Globus pallidus (tissue), 1 donor: ENCODE measurements at regions not wholly inside any gene's neighbourhood (a gene's known extent, or its start where the extent isn't known, plus 50 kb on each side); places are given as distances from the start of the nearest gene placed in this dataset.

Experiments used
- DNase-seq: peaks from one replicate; pipeline ENCODE4 v3.0.0-alpha.2; 2015; ENCODE audit warnings: low spot score

DNA sequence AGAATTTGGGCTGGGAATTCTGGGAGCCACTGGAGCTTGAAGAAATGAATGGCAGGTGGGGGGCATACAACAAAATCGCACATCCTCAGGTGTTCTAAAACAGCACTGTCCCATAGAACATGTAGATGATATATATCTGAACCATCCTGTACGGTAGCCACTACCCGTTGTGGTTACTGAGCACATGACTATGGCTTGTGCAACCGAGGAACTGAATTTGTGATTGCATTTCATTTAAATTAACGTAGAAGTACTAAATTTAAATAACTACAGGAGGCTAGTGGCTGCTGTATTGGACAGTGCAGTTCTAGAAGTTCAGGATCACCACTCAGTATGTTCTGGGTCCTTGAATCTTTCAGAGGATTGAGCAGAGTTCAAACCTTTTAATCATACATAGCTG lies 172.4 kb downstream of the PHETA1 start:
- no peak for DNase-seq

DNA sequence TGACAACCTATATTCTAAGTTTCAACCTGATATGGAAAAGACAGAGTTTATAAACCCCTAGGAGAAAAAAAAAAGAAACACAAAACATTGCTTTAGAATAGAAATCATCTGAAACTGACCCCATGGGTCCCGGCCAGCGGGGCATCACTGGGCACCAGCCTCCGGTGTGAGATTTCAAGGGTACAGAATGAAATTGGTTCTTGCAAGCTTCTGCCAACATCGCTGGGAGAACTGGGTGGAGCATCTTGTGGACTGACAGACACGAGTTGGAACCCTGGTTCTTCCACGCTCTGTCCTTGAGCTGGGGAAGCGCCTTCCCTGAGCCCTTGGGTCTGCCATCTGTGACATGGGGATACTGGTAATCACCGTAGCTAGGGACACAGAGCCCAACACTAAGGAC lies 173.6 kb downstream of the PHETA1 start:
- no peak for DNase-seq

DNA sequence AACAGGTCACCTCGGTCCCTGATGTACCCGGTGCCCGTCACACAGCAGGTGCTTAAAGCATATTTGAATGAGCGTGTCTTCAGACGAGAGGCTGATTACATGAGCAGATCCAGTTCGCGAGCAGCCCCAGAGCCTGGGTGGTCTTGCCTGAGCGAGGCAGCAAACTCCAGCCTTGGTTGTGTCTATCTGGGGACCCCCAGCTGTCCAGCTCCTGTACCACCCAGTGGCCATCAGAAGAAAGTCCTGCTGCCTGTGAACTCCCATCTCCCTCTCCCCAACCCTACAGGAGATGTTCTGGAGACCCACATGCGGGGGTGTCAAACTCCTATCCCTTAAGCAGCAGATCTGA lies 174.2 kb downstream of the PHETA1 start:
- no peak for DNase-seq

- no peak for DNase-seq
Observed at GRCh38 chr12:111193977-111194702, 174.8 kb downstream of the PHETA1 start.

GRCh38 chr12:111193496-111193895 lies 175.4 kb downstream of the PHETA1 start:
- no peak for DNase-seq

- no peak for DNase-seq
Observed at GRCh38 chr12:111193067-111193466, 175.8 kb downstream of the PHETA1 start.

DNA sequence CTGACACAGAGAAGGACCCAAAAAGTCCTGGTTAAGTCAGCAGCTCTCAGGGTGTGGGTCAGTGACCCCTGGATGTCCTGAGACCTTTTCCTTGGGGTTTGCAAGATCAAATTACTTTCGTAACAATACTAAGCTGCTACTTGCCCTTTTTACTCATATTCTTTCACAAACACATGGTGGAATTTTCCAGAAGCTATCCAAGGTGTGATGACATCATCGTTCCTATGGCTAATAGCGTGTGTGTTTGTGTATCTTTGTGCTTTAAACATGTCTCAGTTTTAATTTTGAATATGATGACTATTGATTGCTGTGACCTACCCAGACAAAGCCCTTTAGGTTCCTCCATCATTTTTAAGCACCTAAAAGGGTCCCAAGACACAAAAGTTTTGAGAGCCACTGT lies 176.2 kb downstream of the PHETA1 start:
- DNase-seq: no peak

GRCh38 chr12:111190741-111191526 lies 178.0 kb downstream of the PHETA1 start:
- DNase-seq: no peak

GRCh38 chr12:111189792-111190191 lies 179.1 kb downstream of the PHETA1 start:
- no peak for DNase-seq

- DNase-seq: no peak
Observed at GRCh38 chr12:111188436-111188835, 180.5 kb downstream of the PHETA1 start.

DNA sequence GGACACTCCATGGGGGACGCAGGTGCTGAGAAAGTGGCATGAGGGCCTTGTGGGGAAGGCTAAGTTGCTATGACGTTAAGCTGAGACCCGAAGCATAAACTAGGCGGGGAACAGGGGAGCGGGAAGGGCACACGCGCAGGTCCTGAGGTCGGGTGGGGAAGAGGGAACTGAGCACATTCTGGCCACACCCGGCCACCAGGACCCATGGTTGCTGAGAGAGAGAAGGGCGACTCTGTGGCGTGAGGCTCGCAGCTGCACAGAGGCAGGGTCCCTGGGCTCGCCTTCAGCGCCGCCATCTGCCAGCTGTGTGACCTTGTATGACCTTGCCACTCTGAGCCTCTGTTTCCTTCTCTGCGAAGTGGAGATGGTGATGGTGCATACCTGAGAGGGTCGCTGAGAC lies 182.5 kb downstream of the PHETA1 start:
- DNase-seq: no peak

GRCh38 chr12:111185889-111186227 lies 183.0 kb downstream of the PHETA1 start:
- no peak for DNase-seq

- no peak for DNase-seq
Observed at GRCh38 chr12:111185206-111185888, 183.5 kb downstream of the PHETA1 start.

DNA sequence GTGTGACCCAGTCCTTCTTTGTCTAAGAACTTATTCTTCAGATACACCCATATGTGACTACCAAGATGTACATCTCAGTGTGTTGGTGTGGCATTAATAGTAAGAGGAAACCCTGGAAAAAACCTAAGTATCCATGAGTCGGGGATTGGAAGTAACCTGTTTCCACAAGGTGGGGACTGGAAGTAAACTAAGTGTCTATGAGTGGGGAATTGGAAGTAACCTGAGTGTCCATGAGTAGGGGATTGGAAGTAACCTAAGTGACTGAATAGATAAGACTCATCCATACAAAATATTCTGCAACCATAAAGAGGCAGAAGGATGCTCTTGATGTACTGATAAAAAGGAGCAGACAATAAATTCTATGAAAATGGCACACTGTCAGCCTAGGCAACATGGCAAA lies 184.7 kb downstream of the PHETA1 start:
- no peak for DNase-seq

DNA sequence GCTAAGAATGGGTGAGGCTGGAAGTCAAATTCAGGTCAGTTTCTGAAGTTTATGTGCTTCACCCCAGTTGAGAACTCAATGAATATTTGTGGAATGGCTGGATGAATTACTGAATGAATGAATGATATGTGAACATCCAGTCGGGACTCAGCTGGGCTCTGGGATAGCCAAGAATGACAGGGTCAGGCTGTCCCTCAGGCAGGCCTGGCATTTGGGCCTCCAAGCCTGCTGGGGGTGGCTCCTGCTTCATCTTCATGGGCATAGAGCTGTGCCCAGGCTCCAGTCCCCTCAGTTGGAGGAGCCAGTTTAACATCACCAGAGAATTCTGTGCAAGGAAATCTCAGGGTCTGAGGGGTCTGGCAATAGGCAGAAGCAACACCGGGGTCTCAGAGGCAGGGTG lies 185.8 kb downstream of the PHETA1 start:
- no peak for DNase-seq

DNA sequence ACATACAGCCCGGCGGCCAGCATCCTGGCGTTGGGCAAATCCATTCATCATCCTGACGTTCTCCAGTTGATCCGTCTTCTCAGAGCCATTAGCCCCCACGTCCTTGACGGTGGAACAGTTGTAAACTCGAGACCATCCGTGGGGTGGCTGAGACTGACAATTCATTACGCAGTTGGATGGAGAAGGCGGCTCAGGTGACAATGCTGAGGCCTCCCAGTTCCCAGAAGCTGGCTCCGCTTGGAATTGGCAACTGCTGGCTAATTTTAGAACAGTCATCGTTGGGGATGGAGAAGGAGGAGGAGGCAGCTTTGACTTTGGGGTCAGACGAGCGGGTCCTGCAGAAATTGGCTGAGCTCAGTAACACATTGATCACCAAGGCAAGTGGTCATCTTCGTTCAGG lies 186.5 kb downstream of the PHETA1 start:
- DNase-seq: no peak

GRCh38 chr12:111181143-111181726 lies 187.7 kb downstream of the PHETA1 start:
- DNase-seq: no peak

DNA sequence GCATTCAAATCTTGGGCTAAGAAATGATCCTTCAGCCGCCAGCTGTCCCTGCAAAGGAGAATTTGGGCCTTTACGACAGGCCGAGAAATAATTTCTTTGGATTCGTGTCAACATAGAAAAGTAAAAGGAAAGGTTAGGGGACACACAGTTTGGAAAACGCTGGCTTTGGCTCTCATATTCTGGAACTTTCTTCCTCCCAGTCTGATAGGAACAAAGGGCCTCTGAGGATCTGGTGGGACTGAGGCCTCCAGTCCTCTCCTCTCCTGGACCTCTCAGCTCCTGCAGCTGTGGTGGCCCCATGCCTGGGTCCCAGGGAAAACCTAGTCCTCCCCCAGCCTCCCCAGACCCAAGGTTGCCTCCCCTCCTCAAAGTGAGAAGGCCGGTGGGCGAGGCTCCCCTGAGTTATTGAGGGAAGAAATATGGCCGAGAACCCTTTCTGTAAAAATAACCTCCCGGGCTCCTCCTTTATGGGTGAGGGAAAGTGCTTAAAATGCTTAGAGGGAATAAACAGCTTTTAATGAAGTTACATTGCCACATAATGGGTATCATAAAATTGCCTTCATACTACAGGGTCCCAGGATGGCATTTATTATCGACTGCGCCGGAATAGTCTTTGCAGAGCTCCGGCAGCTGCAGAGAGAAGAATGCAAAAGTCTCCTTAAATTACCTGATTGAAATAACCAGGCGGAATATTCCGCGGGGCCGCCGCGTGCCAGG lies 188.3 kb downstream of the PHETA1 start:
- DNase-seq: no peak

- DNase-seq: no peak
Observed at GRCh38 chr12:111178181-111179081, 190.5 kb downstream of the PHETA1 start.

DNA sequence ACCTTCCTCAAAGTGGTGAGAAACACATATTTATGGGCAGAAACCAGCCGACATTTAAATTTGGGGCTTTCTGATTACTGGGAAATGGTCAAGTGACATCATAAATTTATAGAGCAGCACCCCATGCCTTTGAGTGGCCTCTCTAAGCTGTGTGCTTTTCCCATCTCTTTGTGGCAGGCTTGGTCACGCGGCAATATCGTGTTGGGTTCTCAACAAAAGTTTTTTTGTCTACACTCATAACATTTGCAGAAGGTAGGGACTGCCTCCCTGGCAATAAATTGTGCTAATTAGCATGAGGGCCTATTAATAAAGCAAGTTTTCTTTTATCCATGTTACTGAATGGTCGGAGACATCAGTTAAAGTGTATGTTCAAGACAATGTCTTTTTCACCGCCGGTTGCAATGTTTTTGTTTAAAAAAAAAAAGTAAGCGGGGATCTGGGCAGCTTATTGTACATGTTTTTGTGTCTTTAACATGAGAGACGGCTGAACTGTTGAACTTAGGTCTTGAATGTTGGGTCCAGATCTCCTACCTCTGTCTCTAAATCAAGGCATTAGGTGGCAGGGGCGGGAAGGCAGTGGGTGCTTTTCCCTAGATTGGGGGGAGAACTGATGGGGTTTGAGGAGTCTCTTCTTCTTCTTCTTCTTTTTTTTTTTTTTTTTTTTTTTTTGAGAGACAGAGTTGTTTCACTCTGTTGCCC lies 193.3 kb downstream of the PHETA1 start:
- DNase-seq: no peak

- DNase-seq: no peak
Observed at GRCh38 chr12:111174961-111175345, 193.9 kb downstream of the PHETA1 start.
